Left ventricle myocardium inferior (tissue), 1 donor: ENCODE measurements at regions not wholly inside any gene's neighbourhood (a gene's known extent, or its start where the extent isn't known, plus 50 kb on each side); places are given as distances from the start of the nearest gene placed in this dataset.

ENCODE experiments used
- DNase-seq: peaks from one replicate; pipeline ENCODE4 v3.0.0-alpha.2; 2020
- H3K27ac ChIP-seq: fragments of 200-600 bp; replicated peaks from 2 replicates; pipeline ENCODE4 v1.8.0; 2021
- H3K27me3 ChIP-seq: fragments of 200-600 bp; 2 replicates; pipeline ENCODE4 v1.8.0; 2021; ENCODE audit warnings: low read depth
- H3K36me3 ChIP-seq: fragments of 200-600 bp; 2 replicates; pipeline ENCODE4 v1.8.0; 2021
- H3K4me1 ChIP-seq: fragments of 200-600 bp; 2 replicates; pipeline ENCODE4 v1.8.0; 2021
- H3K4me3 ChIP-seq: fragments of 200-600 bp; 2 replicates; pipeline ENCODE4 v1.8.0; 2021; ENCODE audit warnings: mild to moderate bottlenecking, moderate library complexity
- H3K9me3 ChIP-seq: fragments of 200-600 bp; replicated peaks from 2 replicates; pipeline ENCODE4 v1.8.0; 2021
- CTCF ChIP-seq: fragments of 200-600 bp; IDR thresholded peaks from 2 replicates; pipeline ENCODE4 v1.8.0; 2021; ENCODE audit warnings: antibody characterized with exemption, mild to moderate bottlenecking, borderline replicate concordance
- intact Hi-C: fragments of 100-400 bp; cut with micrococcal nuclease; formaldehyde crosslinking; loops from one replicate; pipeline ENCODE4 v1.11.0; 2022
- donor health status: DM: no; HTN: yes; CAD: no; lungs with severe emphysema.

DNA sequence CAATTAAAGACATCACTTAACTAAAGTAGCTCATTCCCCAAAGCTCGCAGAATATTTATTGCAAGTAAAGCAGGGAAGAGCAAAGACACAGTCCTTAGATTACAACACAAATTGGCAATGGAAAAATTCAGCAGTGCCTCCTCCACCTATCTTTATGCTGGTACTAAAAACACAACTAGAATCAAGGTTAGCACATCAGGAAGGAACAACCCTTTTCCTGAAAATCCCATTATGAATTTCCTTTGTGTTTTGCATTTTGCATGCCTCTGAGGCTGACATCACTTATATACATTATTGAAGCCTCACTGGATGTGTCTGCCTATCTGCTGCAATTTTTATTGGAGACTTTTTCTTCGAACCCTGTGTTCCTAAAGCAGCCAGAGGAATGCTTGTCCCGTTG, 193.8 kb upstream of the STK17B start:
- no peak for DNase-seq
- TF ChIP-seq CTCF, result no peak
- intact Hi-C loops, result no loop called here
- Histone ChIP-seq H3K27me3 (no peaks in the 10 kb centered on the region), H3K4me1 (peaks cover 40% of the 10 kb centered on the region), H3K36me3 (no peaks in the 10 kb centered on the region), H3K9me3 (peaks cover 14% of the 10 kb centered on the region), H3K27ac (peak overlapping the region; percentile 77), H3K4me3 (no peak overlapping the region)

GRCh38 chr2:196365923-196366322, 194.5 kb upstream of the STK17B start:
- Histone ChIP-seq H3K27ac (peak overlapping the region; percentile 77), H3K4me3 (no peak overlapping the region), H3K36me3 (no peaks in the 10 kb centered on the region), H3K9me3 (peaks cover 14% of the 10 kb centered on the region), H3K4me1 (peaks cover 40% of the 10 kb centered on the region), H3K27me3 (no peaks in the 10 kb centered on the region)
- no peak for TF ChIP-seq CTCF
- intact Hi-C loops, result no loop called here
- DNase-seq, result no peak

GRCh38 chr2:196367633-196368032, 196.3 kb upstream of the STK17B start:
- intact Hi-C loops, result no loop called here

GRCh38 chr2:196368546-196369225, 197.3 kb upstream of the STK17B start:
- peaks cover 14% of the 10 kb centered on the region for H3K9me3 ChIP-seq
- no peak for DNase-seq
- no peaks in the 10 kb centered on the region for H3K36me3 ChIP-seq
- peaks cover 50% of the 10 kb centered on the region for H3K4me1 ChIP-seq
- TF ChIP-seq CTCF, result no peak
- intact Hi-C loops, result no loop called here
- no peak overlapping the region for H3K27ac ChIP-seq
- H3K4me3 ChIP-seq, result no peak overlapping the region
- no peaks in the 10 kb centered on the region for H3K27me3 ChIP-seq

More at GRCh38 chr2:196367633-196368032, 196.3 kb upstream of the STK17B start:
- H3K4me3 ChIP-seq, result no peak overlapping the region
- H3K27me3 ChIP-seq, result no peaks in the 10 kb centered on the region
- peaks cover 47% of the 10 kb centered on the region for H3K4me1 ChIP-seq
- H3K27ac ChIP-seq, result no peak overlapping the region
- peaks cover 14% of the 10 kb centered on the region for H3K9me3 ChIP-seq
- DNase-seq, result no peak
- H3K36me3 ChIP-seq, result no peaks in the 10 kb centered on the region
- TF ChIP-seq CTCF, result no peak

- H3K4me3 ChIP-seq, result no peak overlapping the region
- no peak for DNase-seq
- peak overlapping the region; percentile 14 for H3K27ac ChIP-seq
- H3K36me3 ChIP-seq, result no peaks in the 10 kb centered on the region
- H3K4me1 ChIP-seq, result peaks cover 52% of the 10 kb centered on the region
- TF ChIP-seq CTCF, result no peak
- intact Hi-C loops, result no loop called here
- peaks cover 14% of the 10 kb centered on the region for H3K9me3 ChIP-seq
- no peaks in the 10 kb centered on the region for H3K27me3 ChIP-seq
Observed at GRCh38 chr2:196369967-196370366, 198.6 kb upstream of the STK17B start.
